A549 (cell line): ENCODE measurements at regions not wholly inside any gene's neighbourhood (a gene's known extent, or its start where the extent isn't known, plus 50 kb on each side); places are given as distances from the start of the nearest gene placed in this dataset.

Source experiments
- ATAC-seq, 2 experiments: fragments of 200-7000 bp in 1 of 2; fragments of >200 bp in 1 of 2; cut with Nextera tagmentation in 1 of 2; cut with Tn5 transposase in 1 of 2; 3 replicates each; pipeline versions ENCODE4 v1.8.0 to v1.9.1; 2018 to 2020; ENCODE audit warnings: mild to moderate bottlenecking in 1 of 2, moderate library complexity in 1 of 2
- CTCF ChIA-PET: fragments of 300-600 bp; sonication (Branson Sonifier 250); formaldehyde crosslinking; extraction: SDS; loops from one replicate; lab custom pipeline; 2021; ENCODE audit warnings: antibody characterized with exemption, inconsistent platforms; lab: Yijun Ruan, JAX
- POLR2A ChIA-PET: fragments of 350-600 bp; formaldehyde crosslinking; extraction: SDS; loops from one replicate; lab custom pipeline; 2021; ENCODE audit warnings: antibody characterized with exemption, inconsistent platforms; lab: Yijun Ruan, JAX
- DNase-seq, 2 experiments: peaks; one replicate each; pipeline versions ENCODE4 v3.0.0 to v3.0.0-alpha.2; 2011 to 2016; ENCODE audit warnings: low read depth in 1 of 2, low spot score in 1 of 2
- FAIRE-seq: peaks from 2 replicates; lab custom pipeline; 2011; peaks lifted over from hg19 to GRCh38; lab: Jason Lieb, UNC
- H3K27ac ChIP-seq, 2 experiments: fragments of >200 bp; sonication (Bioruptor Twin); formaldehyde crosslinking; 3 replicates each; pipeline ENCODE4 v1.5.1; 2016 to 2017
- H3K4me1 ChIP-seq: fragments of >200 bp; sonication (Bioruptor Twin); formaldehyde crosslinking; 3 replicates; pipeline ENCODE4 v1.6.1; 2016
- H3K4me2 ChIP-seq: fragments of >200 bp; sonication (Bioruptor Twin); formaldehyde crosslinking; 3 replicates; pipeline ENCODE4 v1.6.1; 2016
- H3K4me3 ChIP-seq: fragments of >200 bp; sonication (Bioruptor Twin); formaldehyde crosslinking; 3 replicates; pipeline ENCODE4 v1.5.1; 2016
- H3K9me3 ChIP-seq: fragments of >200 bp; sonication (Bioruptor Twin); formaldehyde crosslinking; 3 replicates; pipeline ENCODE4 v1.6.1; 2016
- ATOH8 ChIP-seq: fragments of 250-450 bp; sonication (Bioruptor Pico); IDR thresholded peaks from 2 replicates; pipeline ENCODE4 v1.5.0; 2020; ENCODE audit warnings: low read depth, mild to moderate bottlenecking, moderate library complexity
- CBX2 ChIP-seq: fragments of 200-600 bp; sonication (generic); IDR thresholded peaks from 2 replicates; pipeline ENCODE4 v1.6.1; 2016; ENCODE audit warnings: low read depth, mild to moderate bottlenecking, borderline replicate concordance
- CHD4 ChIP-seq: fragments of 200-600 bp; sonication (generic); IDR thresholded peaks from 2 replicates; pipeline ENCODE4 v1.6.1; 2016; ENCODE audit warnings: antibody characterized with exemption, mild to moderate bottlenecking, borderline replicate concordance
- EP300 ChIP-seq, 2 experiments: fragments of >200 bp; sonication (Bioruptor Twin); formaldehyde crosslinking; IDR thresholded peaks; 2 replicates in 1 of 2; 3 replicates in 1 of 2; pipeline ENCODE4 v1.6.1; 2016 to 2017
- GATA3 ChIP-seq: IDR thresholded peaks from 2 replicates; pipeline ENCODE4 v1.6.1; 2012; ENCODE audit warnings: borderline replicate concordance
- HDAC2 ChIP-seq: fragments of 200-600 bp; sonication (generic); IDR thresholded peaks from 2 replicates; pipeline ENCODE4 v1.6.1; 2016
- HEYL ChIP-seq: fragments of 250-450 bp; sonication (Bioruptor Pico); IDR thresholded peaks from 2 replicates; pipeline ENCODE4 v1.8.0; 2021; ENCODE audit warnings: mild to moderate bottlenecking, moderate library complexity
- HMGXB4 ChIP-seq: fragments of 250-450 bp; sonication (Bioruptor Pico); IDR thresholded peaks from 2 replicates; pipeline ENCODE4 v1.5.0; 2021; ENCODE audit warnings: mild to moderate bottlenecking, moderate library complexity, borderline replicate concordance
- HOXA7 ChIP-seq: fragments of 250-450 bp; sonication (Bioruptor Pico); IDR thresholded peaks from 2 replicates; pipeline ENCODE4 v1.5.0; 2020; ENCODE audit warnings: mild to moderate bottlenecking, moderate library complexity
- JUN ChIP-seq, 2 experiments: fragments of >200 bp; sonication (Bioruptor Twin); formaldehyde crosslinking; IDR thresholded peaks; 2 replicates in 1 of 2; 3 replicates in 1 of 2; pipeline ENCODE4 v1.6.1; 2016 to 2017
- KDM5A ChIP-seq: fragments of 200-600 bp; sonication (generic); IDR thresholded peaks from 2 replicates; pipeline ENCODE4 v1.6.1; 2016; ENCODE audit warnings: antibody characterized with exemption, mild to moderate bottlenecking
- MAFK ChIP-seq: fragments of 450-650 bp; IDR thresholded peaks from 2 replicates; pipeline ENCODE4 v1.6.1; 2014; ENCODE audit not compliant: partially characterized antibody
- MAZ ChIP-seq: fragments of 150-350 bp; IDR thresholded peaks from 2 replicates; pipeline ENCODE4 v1.6.1; 2014; ENCODE audit warnings: antibody characterized with exemption, low read depth, low read length, borderline replicate concordance
- NFE2L2 ChIP-seq: fragments of 150-350 bp; conservative IDR thresholded peaks from 2 replicates; pipeline ENCODE4 v1.6.1; 2014; ENCODE audit warnings: low read length
- NPAS2 ChIP-seq: fragments of 250-450 bp; sonication (Bioruptor Pico); IDR thresholded peaks from 2 replicates; pipeline ENCODE4 v1.8.0; 2022; ENCODE audit warnings: mild to moderate bottlenecking, moderate library complexity, borderline replicate concordance
- PBX3 ChIP-seq: IDR thresholded peaks from 2 replicates; pipeline ENCODE4 v1.6.1; 2012
- POLR2A ChIP-seq: IDR thresholded peaks from 2 replicates; pipeline ENCODE4 v1.6.1; 2012; ENCODE audit warnings: mild to moderate bottlenecking, low read length
- POLR2AphosphoS2 ChIP-seq: conservative IDR thresholded peaks from 2 replicates; pipeline ENCODE4 v1.6.1; 2012; ENCODE audit warnings: low read length, improper control_type of control experiment, inconsistent platforms
- REST ChIP-seq: fragments of 200-600 bp; sonication (generic); IDR thresholded peaks from 2 replicates; pipeline ENCODE4 v1.6.1; 2016; ENCODE audit warnings: antibody characterized with exemption, mild to moderate bottlenecking, moderate library complexity
- RNF2 ChIP-seq: fragments of 200-600 bp; sonication (generic); IDR thresholded peaks from 2 replicates; pipeline ENCODE4 v1.6.1; 2016; ENCODE audit warnings: low read depth, mild to moderate bottlenecking, antibody characterized with exemption, moderate library complexity, borderline replicate concordance
- SMC3 ChIP-seq: fragments of >200 bp; sonication (Bioruptor Twin); formaldehyde crosslinking; IDR thresholded peaks from 3 replicates; pipeline ENCODE4 v1.6.1; 2018; ENCODE audit warnings: inconsistent platforms
- SREBF2 ChIP-seq: fragments of 450-650 bp; IDR thresholded peaks from 2 replicates; pipeline ENCODE4 v1.6.1; 2014; ENCODE audit warnings: mild to moderate bottlenecking, moderate library complexity
- TP53 ChIP-seq: fragments of 250-450 bp; sonication (Bioruptor Pico); IDR thresholded peaks from 2 replicates; pipeline ENCODE4 v1.5.0; 2021; ENCODE audit warnings: mild to moderate bottlenecking, moderate library complexity
- ZC3H11A ChIP-seq: fragments of 450-650 bp; IDR thresholded peaks from 2 replicates; pipeline ENCODE4 v1.6.1; 2014; ENCODE audit warnings: antibody characterized with exemption, mild to moderate bottlenecking
- ZSCAN20 ChIP-seq: fragments of 250-450 bp; sonication (Bioruptor Pico); IDR thresholded peaks from 2 replicates; pipeline ENCODE4 v1.8.0; 2022; ENCODE audit warnings: mild to moderate bottlenecking, moderate library complexity
- WGBS: methylation state at CpG from one replicate; pipeline ENCODE4 v1.1.6; 2017; ENCODE audit errors: missing lambda C conversion rate; 5-methylcytosine and 5-hydroxymethylcytosine counted together

- CTCF ChIA-PET = no interaction called here
- H3K9me3 ChIP-seq = no peaks in the 10 kb centered on the region
- no peak overlapping the region for H3K27ac ChIP-seq
- H3K4me1 ChIP-seq = no peaks in the 10 kb centered on the region
- DNase-seq (no peak), ATAC-seq (no peak), FAIRE-seq (no peak)
- no peak overlapping the region for H3K4me3 ChIP-seq
- TF ChIP-seq HMGXB4 (CRISPR knock-in tag) (no peak), PBX3 (no peak), JUN (IDR thresholded peaks at IDR 0.05) (no peak), HOXA7 (CRISPR knock-in tag) (no peak), POLR2A (no peak), GATA3 (no peak), ATOH8 (CRISPR knock-in tag) (no peak), POLR2AphosphoS2 (no peak), ZC3H11A (no peak), TP53 (CRISPR knock-in tag) (no peak), CHD4 (no peak), HDAC2 (no peak), NPAS2 (CRISPR knock-in tag) (no peak), MAZ (no peak), SMC3 (no peak), EP300 (IDR thresholded peaks at IDR 0.05) (no peak)
- H3K4me2 ChIP-seq = no peak overlapping the region
- POLR2A ChIA-PET = no interaction called here
Observed at GRCh38 chr2:88834376-88834775, 142.9 kb downstream of the RPIA start.

- Histone ChIP-seq H3K27ac (no peak overlapping the region), H3K4me3 (no peak overlapping the region), H3K4me2 (no peak overlapping the region), H3K9me3 (no peaks in the 10 kb centered on the region), H3K4me1 (no peaks in the 10 kb centered on the region)
- DNase-seq (no peak), ATAC-seq (no peak), FAIRE-seq (no peak)
- ChIA-PET POLR2A (no interaction called here), CTCF (no interaction called here)
- TF ChIP-seq ZSCAN20 (CRISPR knock-in tag) (no peak), MAFK (peak; percentile 81), RNF2 (no peak), KDM5A (no peak)
Observed at GRCh38 chr2:88834866-88835265, 143.4 kb downstream of the RPIA start.

- no peak for FAIRE-seq
- CTCF ChIA-PET = interaction anchor here (0.9 to 1.5 kb wide), 2 partner anchors 9 to 129 kb away, joined by 3 to 4 read pairs; no protein-coding TSS in a partner anchor
- no peak for TF ChIP-seq ATOH8 (CRISPR knock-in tag)
- no peak for TF ChIP-seq NPAS2 (CRISPR knock-in tag)
- no peak for TF ChIP-seq HMGXB4 (CRISPR knock-in tag)
- TF ChIP-seq ZC3H11A = no peak
- TF ChIP-seq SREBF2 = no peak
- no peak for TF ChIP-seq CBX2
- no peak for TF ChIP-seq NFE2L2
- no peak for TF ChIP-seq HEYL (CRISPR knock-in tag)
- no peak for TF ChIP-seq REST
Observed at GRCh38 chr2:88835726-88836125, 144.3 kb downstream of the RPIA start.

More at GRCh38 chr2:88835726-88836125, 144.3 kb downstream of the RPIA start:
- POLR2A ChIA-PET = no interaction called here
- DNase-seq = no peak
- no peak overlapping the region for H3K4me3 ChIP-seq
- no peak for ATAC-seq
- H3K4me2 ChIP-seq = no peak overlapping the region
- WGBS = 44% methylated on average over 2 of the region's 2 CpGs
- no peaks in the 10 kb centered on the region for H3K4me1 ChIP-seq
- H3K27ac ChIP-seq = no peak overlapping the region
- H3K9me3 ChIP-seq = no peaks in the 10 kb centered on the region
